GM23338 (cell line): ENCODE measurements at regions not wholly inside any gene's neighbourhood (a gene's known extent, or its start where the extent isn't known, plus 50 kb on each side); places are given as distances from the start of the nearest gene placed in this dataset.

Experiments
- ATAC-seq: fragments of 200-7000 bp; cut with Tn5 transposase; 3 replicates; pipeline ENCODE4 v1.9.1; 2020
- DNase-seq: peaks from one replicate; pipeline ENCODE4 v3.0.0-alpha.2; 2015; ENCODE audit warnings: low spot score
- H2AFZ ChIP-seq: fragments of 200-600 bp; sonication (generic); 2 replicates; pipeline ENCODE4 v1.8.0; 2016; ENCODE audit warnings: antibody characterized with exemption, mild to moderate bottlenecking, moderate library complexity
- H3F3A ChIP-seq: fragments of 200-600 bp; sonication (generic); replicated peaks from 2 replicates; pipeline ENCODE4 v1.8.0; 2017; ENCODE audit warnings: antibody characterized with exemption, mixed run types, low read depth
- H3K27ac ChIP-seq: fragments of 200-600 bp; sonication (generic); 2 replicates; pipeline ENCODE4 v1.6.1; 2016; ENCODE audit warnings: low read depth
- H3K27me3 ChIP-seq: fragments of 200-600 bp; sonication (generic); 2 replicates; pipeline ENCODE4 v1.8.0; 2016; ENCODE audit warnings: mild to moderate bottlenecking, mixed run types, moderate library complexity; ENCODE audit not compliant: insufficient read depth
- H3K36me3 ChIP-seq: fragments of 200-600 bp; sonication (generic); 2 replicates; pipeline ENCODE4 v1.8.0; 2016; ENCODE audit warnings: mild to moderate bottlenecking; ENCODE audit not compliant: insufficient read depth
- H3K4me1 ChIP-seq: fragments of 200-600 bp; sonication (generic); 2 replicates; pipeline ENCODE4 v1.8.0; 2016; ENCODE audit warnings: mild to moderate bottlenecking, moderate library complexity; ENCODE audit not compliant: insufficient read depth
- H3K4me2 ChIP-seq: fragments of 200-600 bp; sonication (generic); 2 replicates; pipeline ENCODE4 v1.7.1; 2017; ENCODE audit warnings: mixed run types
- H3K4me3 ChIP-seq: fragments of 200-600 bp; sonication (generic); 2 replicates; pipeline ENCODE4 v1.6.1; 2016; ENCODE audit warnings: mixed run types
- H3K79me2 ChIP-seq: fragments of 200-600 bp; sonication (generic); replicated peaks from 2 replicates; pipeline ENCODE4 v1.8.0; 2017; ENCODE audit warnings: mild to moderate bottlenecking; ENCODE audit not compliant: insufficient read depth
- H3K9me2 ChIP-seq: fragments of 200-600 bp; sonication (generic); 2 replicates; pipeline ENCODE4 v1.8.0; 2017; ENCODE audit not compliant: insufficient read depth
- H4K20me1 ChIP-seq: fragments of 200-600 bp; sonication (generic); replicated peaks from 2 replicates; pipeline ENCODE4 v1.8.0; 2017; ENCODE audit warnings: mild to moderate bottlenecking; ENCODE audit not compliant: insufficient read depth
- H3K27ac Mint-ChIP-seq: 2 replicates; pipeline ENCODE4 v1.8.0; 2020; ENCODE audit warnings: inconsistent platforms, mild to moderate bottlenecking, moderate library complexity, mixed read lengths
- H3K27me3 Mint-ChIP-seq: 3 replicates; pipeline ENCODE4 v1.8.0; 2022; ENCODE audit warnings: low read depth, mild to moderate bottlenecking, moderate library complexity, mixed read lengths, inconsistent platforms; ENCODE audit not compliant: insufficient read depth, poor library complexity
- H3K36me3 Mint-ChIP-seq: 3 replicates; pipeline ENCODE4 v1.8.0; 2021; ENCODE audit warnings: low read depth, mild to moderate bottlenecking, inconsistent platforms, moderate library complexity, mixed read lengths
- H3K4me1 Mint-ChIP-seq: 3 replicates; pipeline ENCODE4 v1.8.0; 2020; ENCODE audit warnings: mild to moderate bottlenecking, inconsistent platforms, mixed read lengths
- H3K4me3 Mint-ChIP-seq: 3 replicates; pipeline ENCODE4 v1.8.0; 2021; ENCODE audit warnings: moderate library complexity, mild to moderate bottlenecking, inconsistent platforms, mixed read lengths
- H3K9me3 Mint-ChIP-seq: 3 replicates; pipeline ENCODE4 v1.8.0; 2020; ENCODE audit warnings: moderate library complexity, mild to moderate bottlenecking, inconsistent platforms, mixed read lengths
- CREB1 ChIP-seq: fragments of 250-450 bp; sonication (Bioruptor Pico); IDR thresholded peaks from 2 replicates; pipeline ENCODE4 v1.5.0; 2020; ENCODE audit warnings: low read depth, mild to moderate bottlenecking, moderate library complexity
- CTCF ChIP-seq, 2 experiments: fragments of 200-600 bp in 1 of 2; sonication (generic) in 1 of 2; conservative IDR thresholded peaks; 2 replicates each; pipeline versions ENCODE4 v1.5.1 to v1.6.1; 2016 to 2017; ENCODE audit warnings: antibody characterized with exemption in 2 of 2, low read depth in 2 of 2, mild to moderate bottlenecking in 2 of 2, moderate library complexity in 1 of 2
- ETS1 ChIP-seq: IDR thresholded peaks from 2 replicates; pipeline ENCODE4 v1.6.1; 2016; ENCODE audit warnings: antibody characterized with exemption
- EZH2 ChIP-seq: fragments of 200-600 bp; sonication (generic); IDR thresholded peaks from one replicate; pipeline ENCODE4 v1.8.0; 2017; ENCODE audit warnings: antibody characterized with exemption, mild to moderate bottlenecking, low read depth; ENCODE audit not compliant: unreplicated experiment
- EZH2phosphoT487 ChIP-seq: fragments of 200-600 bp; sonication (generic); IDR thresholded peaks from one replicate; pipeline ENCODE4 v1.8.1; 2018; ENCODE audit warnings: antibody characterized with exemption; ENCODE audit not compliant: unreplicated experiment
- JUNB ChIP-seq: IDR thresholded peaks from one replicate; pipeline ENCODE4 v1.6.1; 2016; ENCODE audit warnings: antibody characterized with exemption; ENCODE audit not compliant: unreplicated experiment
- NANOG ChIP-seq: IDR thresholded peaks from 2 replicates; pipeline ENCODE4 v1.6.1; 2016; ENCODE audit warnings: antibody characterized with exemption, borderline replicate concordance
- POLR2AphosphoS5 ChIP-seq: IDR thresholded peaks from 2 replicates; pipeline ENCODE4 v1.6.1; 2016; ENCODE audit warnings: antibody characterized with exemption, low read depth
- REST ChIP-seq: IDR thresholded peaks from one replicate; pipeline ENCODE4 v1.6.1; 2018; ENCODE audit warnings: antibody characterized with exemption; ENCODE audit not compliant: unreplicated experiment
- STAT1 ChIP-seq: IDR thresholded peaks from one replicate; pipeline ENCODE4 v1.6.1; 2016; ENCODE audit warnings: antibody characterized with exemption; ENCODE audit not compliant: unreplicated experiment
- ZNF114 ChIP-seq: fragments of 250-450 bp; sonication (Bioruptor Pico); IDR thresholded peaks from 2 replicates; pipeline ENCODE4 v1.5.0; 2020; ENCODE audit warnings: mild to moderate bottlenecking, moderate library complexity
- ZNF331 ChIP-seq: fragments of 250-450 bp; sonication (Bioruptor Pico); IDR thresholded peaks from 2 replicates; pipeline ENCODE4 v1.5.0; 2020; ENCODE audit warnings: low read depth, mild to moderate bottlenecking, moderate library complexity
- ZNF462 ChIP-seq: fragments of 250-450 bp; sonication (Bioruptor Pico); IDR thresholded peaks from 2 replicates; pipeline ENCODE4 v1.5.0; 2020; ENCODE audit warnings: mild to moderate bottlenecking, moderate library complexity

GRCh38 chr2:2732331-2733119, 401.4 kb upstream of the MYT1L start:
- Histone ChIP-seq H3K79me2 (no peaks in the 10 kb centered on the region), H3K27ac (no peak overlapping the region), H4K20me1 (no peaks in the 10 kb centered on the region), H3K4me3 (no peak overlapping the region), H2AFZ (no peak overlapping the region), H3K9me2 (no peaks in the 10 kb centered on the region), H3K4me1 (no peaks in the 10 kb centered on the region), H3K36me3 (no peaks in the 10 kb centered on the region), H3K4me2 (no peak overlapping the region), H3F3A (no peaks in the 10 kb centered on the region), H3K27me3 (no peaks in the 10 kb centered on the region)
- Mint-ChIP-seq H3K27ac (no peak overlapping the region), H3K4me3 (no peak overlapping the region), H3K27me3 (peaks cover 4% of the 10 kb centered on the region), H3K9me3 (no peaks in the 10 kb centered on the region), H3K36me3 (no peaks in the 10 kb centered on the region), H3K4me1 (peaks cover 6% of the 10 kb centered on the region)
- ATAC-seq (no peak), DNase-seq (no peak)
- TF ChIP-seq ETS1 (no peak), CREB1 (no peak), REST (no peak), JUNB (no peak), EZH2phosphoT487 (no peak), ZNF114 (no peak), EZH2 (no peak), POLR2AphosphoS5 (no peak), CTCF (conservative IDR thresholded peaks at IDR 0.05; ENCODE audit: low read depth in 2 of 2) (no peak), NANOG (no peak), ZNF331 (CRISPR knock-in tag) (no peak), ZNF462 (CRISPR knock-in tag) (no peak), STAT1 (no peak)
